ENCODE measurements at regions not wholly inside any gene's neighbourhood (a gene's known extent, or its start where the extent isn't known, plus 50 kb on each side); places are given as distances from the start of the nearest gene placed in this dataset.

DNA sequence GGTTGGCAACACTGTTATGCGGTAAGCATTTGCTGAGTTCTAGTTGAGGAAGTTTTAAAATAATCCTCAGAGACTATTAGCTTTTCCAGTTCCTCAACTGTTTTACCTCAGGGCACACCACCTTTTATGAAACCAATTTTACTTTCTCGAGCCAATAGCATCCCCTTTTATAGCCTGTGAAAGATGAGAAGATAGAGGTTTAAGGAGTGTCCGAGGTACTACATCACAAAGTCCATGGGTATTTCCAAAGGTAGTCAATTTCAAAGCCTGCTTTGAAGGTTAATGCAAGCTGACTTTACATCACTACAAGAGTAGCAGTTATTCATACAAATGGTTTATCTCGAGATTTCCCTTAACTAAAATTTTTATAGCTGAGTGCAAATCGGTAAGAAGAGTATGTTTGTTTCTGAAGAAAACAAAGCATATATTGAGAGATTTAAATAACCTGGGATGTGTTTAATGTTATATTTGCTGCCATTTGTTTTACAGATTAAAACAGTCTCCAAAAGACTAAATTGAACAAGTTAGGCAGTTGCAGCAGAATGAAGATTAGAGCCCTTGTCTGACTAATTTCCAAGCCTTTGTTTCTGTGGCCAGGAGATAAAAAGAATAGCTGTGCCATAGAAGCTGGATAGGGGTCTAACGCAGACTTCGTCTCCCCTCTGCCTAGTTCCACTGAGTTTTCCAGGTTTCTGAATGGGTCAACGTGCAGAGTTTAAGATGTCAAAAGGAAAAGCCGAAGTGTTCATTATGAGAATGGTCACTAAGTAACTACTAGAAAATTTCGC lies 74.7 kb upstream of the TRPC4 start:
- no peak for DNase-seq (ENCODE audit: low spot score in 2 of 2)
- Histone ChIP-seq H3K4me1 (no peaks in the 10 kb centered on the region), H3K9me3 (no peaks in the 10 kb centered on the region), H3K4me3 (no peak overlapping the region), H3K27me3 (no peaks in the 10 kb centered on the region), H3K27ac (no peak overlapping the region), H3K36me3 (no peaks in the 10 kb centered on the region)
- TF ChIP-seq POLR2A (IDR thresholded peaks at IDR 0.05) (no peak), POLR2AphosphoS5 (IDR thresholded peaks at IDR 0.05) (no peak)
- TF ChIP-seq, protein P1, sequence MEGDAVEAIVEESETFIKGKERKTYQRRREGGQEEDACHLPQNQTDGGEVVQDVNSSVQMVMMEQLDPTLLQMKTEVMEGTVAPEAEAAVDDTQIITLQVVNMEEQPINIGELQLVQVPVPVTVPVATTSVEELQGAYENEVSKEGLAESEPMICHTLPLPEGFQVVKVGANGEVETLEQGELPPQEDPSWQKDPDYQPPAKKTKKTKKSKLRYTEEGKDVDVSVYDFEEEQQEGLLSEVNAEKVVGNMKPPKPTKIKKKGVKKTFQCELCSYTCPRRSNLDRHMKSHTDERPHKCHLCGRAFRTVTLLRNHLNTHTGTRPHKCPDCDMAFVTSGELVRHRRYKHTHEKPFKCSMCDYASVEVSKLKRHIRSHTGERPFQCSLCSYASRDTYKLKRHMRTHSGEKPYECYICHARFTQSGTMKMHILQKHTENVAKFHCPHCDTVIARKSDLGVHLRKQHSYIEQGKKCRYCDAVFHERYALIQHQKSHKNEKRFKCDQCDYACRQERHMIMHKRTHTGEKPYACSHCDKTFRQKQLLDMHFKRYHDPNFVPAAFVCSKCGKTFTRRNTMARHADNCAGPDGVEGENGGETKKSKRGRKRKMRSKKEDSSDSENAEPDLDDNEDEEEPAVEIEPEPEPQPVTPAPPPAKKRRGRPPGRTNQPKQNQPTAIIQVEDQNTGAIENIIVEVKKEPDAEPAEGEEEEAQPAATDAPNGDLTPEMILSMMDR (IDR thresholded peaks at IDR 0.05): no peak
- intact Hi-C loops (cut with DNase I; ENCODE audit: low total_unique reads): no loop called here

- no peak for DNase-seq (ENCODE audit: low spot score in 2 of 2)
- Histone ChIP-seq H3K9me3 (no peaks in the 10 kb centered on the region), H3K27ac (no peak overlapping the region), H3K36me3 (no peaks in the 10 kb centered on the region), H3K4me3 (no peak overlapping the region), H3K27me3 (no peaks in the 10 kb centered on the region), H3K4me1 (no peaks in the 10 kb centered on the region)
- intact Hi-C loops (cut with DNase I; ENCODE audit: low total_unique reads): no loop called here
- TF ChIP-seq, protein P1 (IDR thresholded peaks at IDR 0.05): no peak
- TF ChIP-seq POLR2AphosphoS5 (IDR thresholded peaks at IDR 0.05): no peak
- TF ChIP-seq POLR2A (IDR thresholded peaks at IDR 0.05): no peak
Observed at GRCh38 chr13:37942929-37943328, 73.4 kb upstream of the TRPC4 start.

- Histone ChIP-seq H3K9me3 (no peaks in the 10 kb centered on the region), H3K4me3 (no peak overlapping the region), H3K36me3 (no peaks in the 10 kb centered on the region), H3K4me1 (no peaks in the 10 kb centered on the region), H3K27me3 (no peaks in the 10 kb centered on the region), H3K27ac (no peak overlapping the region)
- no peak for TF ChIP-seq POLR2AphosphoS5 (IDR thresholded peaks at IDR 0.05)
- intact Hi-C loops (cut with DNase I; ENCODE audit: low total_unique reads): no loop called here
- no peak for DNase-seq (ENCODE audit: low spot score in 2 of 2)
Observed at GRCh38 chr13:37934339-37935191, 65.0 kb upstream of the TRPC4 start.

- DNase-seq (ENCODE audit: low spot score in 2 of 2): no peak
- Histone ChIP-seq H3K27ac (no peak overlapping the region), H3K4me1 (no peaks in the 10 kb centered on the region), H3K4me3 (no peak overlapping the region), H3K9me3 (no peaks in the 10 kb centered on the region), H3K36me3 (no peaks in the 10 kb centered on the region), H3K27me3 (no peaks in the 10 kb centered on the region)
- no peak for TF ChIP-seq POLR2A (IDR thresholded peaks at IDR 0.05)
- no peak for TF ChIP-seq POLR2AphosphoS5 (IDR thresholded peaks at IDR 0.05)
- TF ChIP-seq, protein P1 (IDR thresholded peaks at IDR 0.05): no peak
- intact Hi-C loops (cut with DNase I; ENCODE audit: low total_unique reads): no loop called here
Observed at GRCh38 chr13:37929308-37929707, 59.7 kb upstream of the TRPC4 start.

- intact Hi-C loops (cut with DNase I; ENCODE audit: low total_unique reads): no loop called here
- Histone ChIP-seq H3K4me1 (no peaks in the 10 kb centered on the region), H3K36me3 (no peaks in the 10 kb centered on the region), H3K27ac (no peak overlapping the region), H3K9me3 (no peaks in the 10 kb centered on the region), H3K27me3 (no peaks in the 10 kb centered on the region), H3K4me3 (no peak overlapping the region)
- TF ChIP-seq POLR2A (IDR thresholded peaks at IDR 0.05) (no peak), POLR2AphosphoS5 (IDR thresholded peaks at IDR 0.05) (no peak)
- TF ChIP-seq, protein P1 (IDR thresholded peaks at IDR 0.05): no peak
- no peak for DNase-seq (ENCODE audit: low spot score in 2 of 2)
Observed at GRCh38 chr13:37927561-37927960, 58.0 kb upstream of the TRPC4 start.
